ENCODE measurements at regions not wholly inside any gene's neighbourhood (a gene's known extent, or its start where the extent isn't known, plus 50 kb on each side); places are given as distances from the start of the nearest gene placed in this dataset.
A peak's percentile ranks its signal among the peaks of the same experiment; 100 is the strongest.

GRCh38 chr1:239308701-239309333, 77.6 kb upstream of the CHRM3 start:
- H3K4me2 ChIP-seq (ENCODE audit: insufficient read depth, insufficient read length, low read length) = no peak overlapping the region
- no peak overlapping the region for H2BK20ac ChIP-seq (ENCODE audit: low read depth, low read length, poor library complexity, severe bottlenecking)
- H3K36me3 Mint-ChIP-seq (ENCODE audit: insufficient read depth in 1 of 3, low read depth in 3 of 3) = no peaks in the 10 kb centered on the region
- no peak overlapping the region for H3K27ac ChIP-seq (ENCODE audit: insufficient read length, low read depth, low read length)
- no peak overlapping the region for H2BK15ac ChIP-seq (ENCODE audit: low read depth, low read length)
- H3K18ac ChIP-seq (ENCODE audit: insufficient read length, low read depth, low read length) = no peak overlapping the region
- no peaks in the 10 kb centered on the region for H3K79me1 ChIP-seq (ENCODE audit: insufficient read depth, low read depth, low read length, poor library complexity, severe bottlenecking)
- H2BK5ac ChIP-seq (ENCODE audit: insufficient read length, low read length) = no peak overlapping the region
- no peaks in the 10 kb centered on the region for H3K23me2 ChIP-seq (ENCODE audit: insufficient read length, low read depth, low read length, poor library complexity, severe bottlenecking)
- H3K9me3 Mint-ChIP-seq = no peaks in the 10 kb centered on the region
- H3K9ac ChIP-seq (ENCODE audit: extremely low read depth, insufficient read length, low read length) = no peak overlapping the region
- TF ChIP-seq CTCF (conservative IDR thresholded peaks at IDR 0.05) = peak; percentile 84
- WGBS (ENCODE audit: extremely low coverage, insufficient read length, low lambda C conversion rate) = no CpG with 5 or more reads among the region's 6 CpGs
- H2AFZ ChIP-seq (ENCODE audit: low read length) = no peak overlapping the region
- H2BK120ac ChIP-seq (ENCODE audit: low read depth, low read length, poor library complexity, severe bottlenecking) = no peak overlapping the region
- H2BK12ac ChIP-seq (ENCODE audit: insufficient read length, low read depth, low read length) = no peak overlapping the region
- H4K8ac ChIP-seq (replicated peaks; ENCODE audit: insufficient read length, low read depth, low read length) = no peak overlapping the region
- H3K4me1 ChIP-seq (ENCODE audit: insufficient read depth, low read length) = no peaks in the 10 kb centered on the region
- no peaks in the 10 kb centered on the region for H3K79me2 ChIP-seq (ENCODE audit: insufficient read depth, low read length)
- no peaks in the 10 kb centered on the region for H3K27me3 Mint-ChIP-seq (ENCODE audit: low read depth)
- H3K23ac ChIP-seq (ENCODE audit: insufficient read length, low read depth, low read length) = no peak overlapping the region
- H3K4me3 Mint-ChIP-seq = no peak overlapping the region
- H3K27me3 ChIP-seq (ENCODE audit: insufficient read depth, low read length) = no peaks in the 10 kb centered on the region
- peak; percentile 70 for DNase-seq
- H3K4me1 Mint-ChIP-seq = peaks cover 7 to 8% of the 10 kb centered on the region in 2 experiments
- no peak overlapping the region for H4K91ac ChIP-seq (ENCODE audit: insufficient read length, low read depth, low read length)
- H4K20me1 ChIP-seq (ENCODE audit: control insufficient read depth, insufficient read depth, insufficient read length) = no peaks in the 10 kb centered on the region
- no peak overlapping the region for H3K56ac ChIP-seq (ENCODE audit: insufficient read length, low read depth, low read length)
- H4K5ac ChIP-seq (ENCODE audit: insufficient read length, low read depth, low read length) = no peak overlapping the region
- H3K9me3 ChIP-seq (ENCODE audit: control insufficient read depth, low read depth, low read length) = no peaks in the 10 kb centered on the region
- no peak overlapping the region for H3K27ac Mint-ChIP-seq
- H3K4ac ChIP-seq (ENCODE audit: low read depth, low read length) = no peak overlapping the region
- H3K14ac ChIP-seq (ENCODE audit: insufficient read depth, low read length) = no peak overlapping the region
- no peak overlapping the region for H2AK5ac ChIP-seq (ENCODE audit: insufficient read length, low read length)
- no peak overlapping the region for H3T11ph ChIP-seq (ENCODE audit: low read length)
